NCI-H1694 (cell line): ENCODE measurements at regions not wholly inside any gene's neighbourhood (a gene's known extent, or its start where the extent isn't known, plus 50 kb on each side); places are given as distances from the start of the nearest gene placed in this dataset.

ENCODE experiments used
- DNase-seq: peaks from one replicate; lab custom pipeline; 2025; lab: John Stamatoyannopoulos, UW

DNA sequence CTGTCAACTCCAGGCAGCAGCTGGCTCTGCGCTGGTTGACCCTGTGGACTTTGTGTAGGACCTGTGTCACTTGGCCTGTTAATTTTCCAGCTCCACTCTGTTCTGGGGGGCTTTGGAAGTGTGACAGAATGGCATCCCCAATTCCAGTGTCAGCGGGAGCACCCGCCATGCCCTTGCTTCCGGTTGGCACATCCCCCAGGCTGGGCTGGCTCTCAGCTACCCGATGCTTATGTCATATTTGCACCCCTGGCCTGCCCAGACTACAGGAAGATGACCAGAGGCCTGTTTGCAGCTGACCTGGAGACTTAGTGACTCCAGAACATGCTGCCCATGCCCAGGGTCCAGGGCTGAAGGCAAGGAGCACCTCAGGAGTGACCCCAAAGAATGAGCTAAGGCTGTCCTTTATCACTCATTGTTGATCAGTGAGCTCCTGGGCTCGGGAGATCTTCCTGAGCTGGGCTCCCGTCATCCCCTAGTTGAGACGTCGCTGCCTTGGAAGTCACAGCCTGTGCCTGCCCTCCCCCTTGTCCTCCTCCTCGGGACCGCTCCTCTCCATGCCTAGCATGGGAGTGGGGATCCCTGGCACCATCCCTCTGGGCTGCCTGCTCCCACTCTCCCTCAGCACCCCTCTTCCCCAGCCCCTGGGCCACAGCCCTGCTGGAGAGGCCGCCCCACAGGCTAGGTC lies 163.4 kb upstream of the RTL1 start:
- no peak for DNase-seq

DNA sequence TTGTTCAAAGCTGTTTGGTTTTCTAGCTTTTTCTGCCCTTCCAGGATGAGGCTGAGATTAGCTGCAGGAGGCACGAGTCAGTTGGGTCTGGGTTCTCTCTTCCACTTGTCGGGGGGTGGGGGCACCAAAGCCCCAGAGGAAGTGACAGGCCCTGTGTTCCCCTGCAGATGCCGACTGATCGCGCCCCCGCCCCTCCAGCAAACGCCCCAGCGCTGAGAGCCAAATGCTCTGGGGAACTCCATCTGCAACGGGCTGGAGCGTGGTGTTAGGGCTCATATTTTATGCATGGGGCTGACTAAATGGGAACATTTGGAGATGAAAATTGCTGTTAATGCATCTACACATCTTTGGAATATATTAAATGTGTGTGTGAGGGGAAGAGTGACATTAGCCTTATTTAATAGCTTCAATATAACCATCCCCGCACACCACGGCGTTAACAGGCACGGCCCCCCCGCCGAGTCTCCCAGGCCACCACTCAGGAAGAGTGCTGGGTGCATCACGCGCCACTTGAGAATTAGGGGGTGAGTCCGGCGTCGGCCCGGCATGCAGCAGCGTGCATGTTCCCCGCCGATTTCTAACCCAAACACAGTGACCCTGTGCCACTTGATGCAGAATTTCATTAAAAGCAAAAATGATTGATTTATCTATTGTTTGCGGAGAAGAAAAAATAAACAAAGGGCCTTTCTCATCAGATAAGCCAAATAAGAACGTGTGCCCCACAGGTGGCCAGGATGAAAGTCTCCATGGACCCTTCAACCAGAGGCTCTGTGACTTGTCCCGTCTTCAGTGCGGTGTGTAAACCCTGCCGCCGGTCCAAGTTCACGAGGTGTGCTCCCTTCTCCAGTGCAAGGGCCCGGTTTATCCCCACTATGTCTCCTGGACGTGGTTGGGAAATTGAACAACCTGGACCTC lies 165.0 kb upstream of the RTL1 start:
- DNase-seq = no peak

DNA sequence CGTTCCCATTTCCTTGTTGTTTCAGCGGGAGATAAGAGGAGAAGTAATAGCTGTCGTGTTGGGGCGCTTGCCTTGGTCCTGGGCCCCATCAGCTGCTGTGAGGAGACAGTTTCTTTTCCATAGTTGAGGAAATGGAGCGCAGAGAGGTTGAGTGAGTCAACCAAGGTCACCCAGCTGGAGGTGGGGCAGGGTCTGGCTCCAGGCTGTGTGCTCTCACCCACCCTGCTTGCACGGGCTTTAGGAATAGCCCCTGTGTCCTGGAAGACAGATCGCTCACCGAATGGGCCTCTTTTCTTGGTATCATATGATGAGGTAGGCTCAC lies 165.7 kb upstream of the RTL1 start:
- no peak for DNase-seq

DNA sequence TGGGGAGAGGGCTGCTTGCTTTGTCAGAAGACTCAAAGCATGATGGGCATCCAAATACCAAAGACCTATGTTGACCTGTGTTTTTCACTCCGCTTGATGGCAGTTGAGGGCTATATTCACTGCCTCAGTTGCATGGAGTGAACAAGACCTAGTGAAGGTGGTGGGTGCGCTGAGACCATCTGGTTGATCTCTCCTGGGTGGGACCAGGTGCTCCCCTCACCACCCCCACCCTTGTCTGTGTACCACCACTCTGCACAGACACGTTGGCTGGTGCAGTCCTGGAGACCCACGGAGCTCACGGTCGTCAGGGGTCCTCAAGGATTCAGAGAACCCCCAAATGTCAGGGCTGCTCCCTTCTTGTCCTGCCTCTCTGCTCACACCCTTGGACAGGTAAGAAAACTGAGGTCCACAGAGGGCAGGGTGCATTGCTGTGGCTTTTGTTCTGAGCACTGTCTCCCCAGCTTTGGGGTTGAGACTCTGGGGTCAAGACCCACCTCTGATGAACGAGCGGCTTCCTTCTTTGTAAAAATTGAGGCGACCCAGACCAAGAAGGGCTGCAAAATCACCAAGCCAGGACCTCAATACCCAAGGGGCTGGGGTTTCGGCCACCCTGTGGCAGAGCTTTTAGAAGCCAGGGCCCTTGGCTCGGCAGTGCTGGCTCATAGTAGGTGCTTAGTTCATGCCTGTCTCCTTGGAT lies 166.3 kb upstream of the RTL1 start:
- DNase-seq = no peak

DNA sequence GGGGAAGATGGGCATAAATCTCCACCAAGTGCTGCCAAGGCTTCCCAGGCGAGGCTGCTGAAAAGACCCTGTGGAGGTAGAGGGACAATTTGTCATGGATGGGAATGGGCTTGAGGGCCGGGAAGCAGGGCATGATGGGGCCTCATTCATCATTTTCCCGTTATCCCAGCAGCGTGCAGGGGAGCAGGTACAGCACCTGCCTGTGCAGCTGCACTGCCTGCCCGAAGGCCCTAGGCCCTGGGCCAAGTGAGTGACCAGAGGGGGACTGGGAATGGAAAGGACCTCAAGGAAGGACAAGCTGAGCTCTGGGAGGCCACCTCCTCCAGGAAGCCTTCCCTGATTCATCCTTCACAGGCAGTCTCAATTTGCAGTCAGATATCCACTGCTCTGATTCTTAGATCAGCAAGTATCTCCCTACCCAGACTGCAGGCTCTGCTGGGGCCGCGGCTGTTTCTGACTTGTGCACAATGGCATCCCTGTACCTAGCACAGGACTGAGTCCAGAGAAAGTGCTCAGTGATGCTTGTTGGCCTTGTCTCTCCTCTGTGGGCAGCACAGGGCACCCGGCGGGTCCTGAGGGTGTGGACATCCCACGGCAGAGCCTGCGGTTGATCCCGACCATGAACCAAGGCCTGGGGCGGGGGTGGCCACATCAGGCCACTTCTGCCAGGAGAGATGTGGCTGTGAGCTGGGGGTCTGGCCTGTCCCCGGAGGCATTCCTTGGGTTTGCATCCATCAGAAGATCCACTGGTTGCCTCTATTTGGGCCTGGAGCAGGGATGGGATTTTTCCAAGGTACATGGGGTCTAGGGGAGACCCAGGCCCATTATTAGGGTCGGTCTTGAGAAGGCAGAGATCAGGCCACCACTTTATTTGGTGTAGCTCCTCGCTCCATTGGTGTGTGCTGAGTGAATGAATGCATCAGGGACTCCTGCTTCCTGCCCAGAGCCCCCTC lies 167.3 kb upstream of the RTL1 start:
- no peak for DNase-seq

DNA sequence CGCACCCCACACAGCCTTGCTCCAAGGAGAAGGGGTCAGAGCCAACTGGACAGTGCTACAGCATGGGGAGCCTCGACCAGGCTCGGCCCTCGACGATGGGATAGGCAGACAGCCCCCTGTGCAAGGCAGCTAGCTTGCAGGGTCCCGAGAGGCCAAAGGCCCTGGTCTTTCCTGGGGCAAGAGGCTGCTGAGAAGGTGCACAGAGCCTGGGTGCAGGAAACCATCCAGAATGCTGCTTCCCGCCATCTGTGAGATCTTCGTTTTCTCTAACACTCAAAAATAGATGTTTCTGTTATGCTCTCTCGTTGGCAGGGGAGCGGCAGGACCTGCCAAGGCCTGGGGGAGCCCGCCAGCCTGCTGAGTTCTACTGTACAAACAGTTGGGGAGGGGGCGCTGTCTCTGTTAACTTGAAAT lies 168.0 kb upstream of the RTL1 start:
- peak; percentile 75 for DNase-seq

DNA sequence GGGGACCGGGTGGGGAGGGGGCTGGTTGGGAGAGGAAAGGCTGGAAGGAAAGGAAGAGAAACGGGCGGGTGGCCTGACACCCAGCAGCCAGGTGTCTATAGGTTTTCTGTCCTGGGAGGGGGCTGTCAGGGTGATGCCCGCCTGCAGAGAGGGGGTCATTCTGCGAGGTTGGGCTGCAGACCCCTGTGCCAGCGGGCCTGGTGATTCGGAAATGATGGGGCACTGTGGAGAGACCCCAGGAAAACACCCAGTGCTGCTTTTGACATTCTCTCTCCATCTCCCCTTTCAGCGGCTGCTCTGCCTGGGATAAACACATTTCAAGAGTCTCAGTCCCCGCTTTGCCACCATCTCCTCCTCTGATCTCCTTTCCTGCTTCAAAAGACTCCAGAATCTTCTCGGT lies 168.5 kb upstream of the RTL1 start:
- DNase-seq = no peak

DNA sequence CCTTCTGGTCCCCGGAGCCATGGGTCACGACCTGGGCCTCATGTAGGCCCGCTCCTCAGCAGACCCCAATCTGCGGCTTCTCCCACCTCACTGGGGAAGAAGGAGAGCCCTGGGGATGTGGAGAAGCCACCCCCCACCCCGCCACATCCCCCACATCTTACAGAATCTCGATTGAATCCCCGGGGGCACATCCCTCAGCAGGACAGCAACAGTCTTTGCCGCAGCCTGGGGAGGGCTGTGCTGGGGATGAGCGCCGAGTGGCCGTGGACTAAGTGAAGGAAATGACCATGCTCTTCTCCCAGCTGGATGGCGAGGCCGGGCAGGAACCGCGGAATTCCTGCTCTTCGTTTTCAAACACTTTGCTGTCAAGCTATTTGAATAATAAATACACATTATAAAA lies 169.0 kb upstream of the RTL1 start:
- no peak for DNase-seq

DNA sequence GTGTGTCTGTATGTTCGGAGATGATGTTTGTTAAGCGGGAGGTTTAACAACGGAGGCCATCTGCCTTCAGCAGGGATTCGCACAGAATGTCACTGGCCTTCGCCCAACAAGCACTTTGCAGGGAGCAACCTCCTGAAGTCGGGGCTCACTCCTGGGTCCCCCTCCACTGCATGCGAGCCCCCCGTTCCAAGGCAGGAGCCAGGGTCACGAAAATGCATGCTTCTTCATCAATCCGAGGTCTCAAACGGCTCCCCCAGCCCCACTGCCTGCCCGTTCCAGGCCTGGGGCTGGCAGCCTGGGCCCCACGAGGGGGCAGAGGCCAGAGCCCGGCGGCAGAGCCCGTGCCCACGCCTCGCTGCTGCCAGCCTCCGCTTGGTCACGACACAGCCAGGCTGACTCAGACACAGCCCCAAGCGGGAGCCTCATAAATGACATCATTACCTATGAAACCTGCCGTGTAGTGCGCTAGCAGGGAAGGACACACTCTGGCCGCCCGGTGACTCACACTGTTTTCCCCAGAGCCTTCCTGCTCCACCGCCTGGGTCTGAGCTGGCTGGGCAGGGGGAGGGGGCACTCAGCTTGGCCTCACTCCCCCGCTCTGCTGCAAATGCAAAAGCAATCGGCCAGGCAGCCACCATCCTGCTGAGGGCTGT lies 169.5 kb upstream of the RTL1 start:
- peak; percentile 84 for DNase-seq

DNA sequence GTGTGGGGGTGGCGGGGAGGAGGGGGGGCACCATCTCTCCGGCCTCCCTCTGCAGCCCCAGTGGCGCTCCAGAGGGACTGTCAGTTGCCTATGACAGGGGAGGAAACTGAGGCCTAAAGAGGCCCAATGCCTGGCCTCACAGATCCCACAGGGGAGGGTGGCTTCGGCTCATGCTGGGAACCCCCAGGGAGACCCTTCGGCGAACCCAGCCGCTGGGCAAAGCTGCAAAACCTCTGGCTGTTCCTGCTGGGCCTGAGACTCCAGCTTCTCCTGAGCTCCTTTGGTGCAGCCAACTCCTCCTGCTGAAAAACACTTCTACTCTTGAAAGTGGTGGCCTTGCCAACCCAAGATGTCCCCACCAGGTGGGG lies 170.1 kb upstream of the RTL1 start:
- DNase-seq = no peak

DNA sequence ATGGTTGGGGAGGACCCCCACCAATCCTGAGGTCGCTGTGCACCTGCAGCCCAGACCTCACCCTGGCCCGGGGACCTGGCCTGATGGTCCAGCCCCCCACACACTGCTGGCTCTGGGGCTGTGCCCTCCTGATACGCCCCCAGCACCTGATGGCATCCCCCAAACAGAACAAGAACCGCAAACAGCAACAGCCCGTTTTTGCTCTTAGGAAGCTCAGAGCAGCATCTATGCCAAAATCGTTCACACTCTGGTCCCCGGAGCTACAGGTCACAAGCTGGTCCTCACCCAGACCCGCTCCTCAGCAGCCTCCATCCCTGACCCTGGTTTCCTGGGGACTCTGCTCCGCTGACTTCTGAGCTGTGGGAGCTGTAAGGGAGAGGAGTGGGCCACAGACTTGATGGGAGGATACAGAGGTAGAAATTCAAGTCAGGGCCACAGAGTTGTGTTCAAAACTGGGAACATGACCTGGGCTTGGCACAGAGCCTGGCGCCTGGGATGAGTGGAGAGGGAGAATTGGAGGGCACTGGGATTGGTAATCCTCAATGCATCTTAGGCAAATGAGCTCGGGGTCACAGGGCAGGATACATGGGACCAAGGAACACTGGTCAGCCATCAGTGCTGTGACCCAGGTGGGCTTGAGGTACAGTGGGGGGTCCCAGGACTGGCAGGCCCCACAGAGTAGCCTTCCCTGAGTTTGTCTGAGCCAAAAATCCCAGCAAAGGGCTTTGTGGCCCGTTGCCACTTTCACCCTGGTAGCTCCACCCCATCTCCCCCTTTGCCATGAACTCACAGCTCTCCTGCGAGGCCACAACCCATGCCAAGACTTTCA lies 170.9 kb upstream of the RTL1 start:
- DNase-seq = no peak

DNA sequence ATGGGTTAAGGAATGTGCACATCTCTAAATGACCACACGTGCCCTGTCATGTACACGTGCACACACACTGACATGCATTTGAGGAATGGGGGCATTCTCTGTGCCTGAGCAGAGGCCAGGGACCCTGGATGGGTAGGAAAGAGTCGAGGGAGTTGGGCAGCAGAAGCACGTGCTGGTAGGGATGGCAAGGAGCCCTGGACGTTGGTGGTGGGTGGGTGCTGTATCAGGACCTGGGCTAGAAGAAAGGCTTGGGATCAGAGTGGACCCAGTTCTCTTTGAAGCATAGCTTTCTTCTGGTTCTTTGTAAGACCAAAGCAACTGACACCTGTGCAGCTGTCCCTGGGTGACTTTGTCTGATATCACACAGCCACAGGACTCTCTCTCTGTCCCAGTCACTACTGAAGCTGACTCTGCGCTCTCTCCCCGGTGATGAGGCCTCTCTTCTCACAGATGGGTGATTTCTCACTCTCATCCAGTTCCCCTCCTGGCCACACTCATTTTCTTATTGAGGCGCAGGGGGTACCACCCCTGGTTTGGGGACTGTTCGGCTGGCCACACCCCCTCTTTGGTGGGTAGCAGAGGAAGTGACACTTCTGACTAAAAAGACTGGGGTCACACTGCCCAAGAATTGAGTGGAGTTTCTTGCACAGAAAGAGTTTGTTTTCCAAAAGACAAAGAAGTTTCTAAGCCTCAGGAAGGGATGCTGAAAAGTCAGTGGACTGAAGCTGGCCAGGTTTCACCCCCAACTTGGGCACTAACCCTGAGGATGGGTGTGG lies 171.7 kb upstream of the RTL1 start:
- DNase-seq = no peak

DNA sequence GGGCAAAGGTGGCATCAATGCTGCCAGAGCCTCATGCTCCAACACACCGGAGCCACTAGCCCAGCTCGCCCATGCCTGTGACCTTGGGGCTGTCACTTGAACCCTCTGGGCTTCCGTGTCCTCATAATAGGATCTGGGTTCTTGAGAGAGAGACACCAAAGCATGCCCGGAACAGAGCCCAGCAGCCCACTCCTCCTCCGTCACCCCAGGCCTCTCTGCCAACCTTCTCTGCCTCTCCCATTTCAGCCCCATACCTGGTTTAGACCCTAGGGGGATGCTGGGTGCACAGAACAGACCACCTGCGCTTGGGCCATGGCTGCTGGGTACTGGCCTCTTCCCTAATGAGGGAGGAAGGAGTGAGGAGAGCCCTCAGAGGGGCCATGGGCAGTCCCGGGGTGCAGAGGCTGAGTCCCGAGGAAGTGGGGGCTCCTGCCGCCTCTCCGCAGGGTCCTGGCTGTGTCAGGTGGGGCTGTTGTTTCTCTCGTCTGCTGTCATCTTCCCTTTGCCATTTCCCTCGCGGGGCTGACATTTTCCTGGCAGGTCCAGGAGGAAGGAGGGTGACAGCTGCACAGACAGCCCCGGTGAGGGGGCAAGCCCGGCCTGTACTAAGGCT lies 172.4 kb upstream of the RTL1 start:
- no peak for DNase-seq

DNA sequence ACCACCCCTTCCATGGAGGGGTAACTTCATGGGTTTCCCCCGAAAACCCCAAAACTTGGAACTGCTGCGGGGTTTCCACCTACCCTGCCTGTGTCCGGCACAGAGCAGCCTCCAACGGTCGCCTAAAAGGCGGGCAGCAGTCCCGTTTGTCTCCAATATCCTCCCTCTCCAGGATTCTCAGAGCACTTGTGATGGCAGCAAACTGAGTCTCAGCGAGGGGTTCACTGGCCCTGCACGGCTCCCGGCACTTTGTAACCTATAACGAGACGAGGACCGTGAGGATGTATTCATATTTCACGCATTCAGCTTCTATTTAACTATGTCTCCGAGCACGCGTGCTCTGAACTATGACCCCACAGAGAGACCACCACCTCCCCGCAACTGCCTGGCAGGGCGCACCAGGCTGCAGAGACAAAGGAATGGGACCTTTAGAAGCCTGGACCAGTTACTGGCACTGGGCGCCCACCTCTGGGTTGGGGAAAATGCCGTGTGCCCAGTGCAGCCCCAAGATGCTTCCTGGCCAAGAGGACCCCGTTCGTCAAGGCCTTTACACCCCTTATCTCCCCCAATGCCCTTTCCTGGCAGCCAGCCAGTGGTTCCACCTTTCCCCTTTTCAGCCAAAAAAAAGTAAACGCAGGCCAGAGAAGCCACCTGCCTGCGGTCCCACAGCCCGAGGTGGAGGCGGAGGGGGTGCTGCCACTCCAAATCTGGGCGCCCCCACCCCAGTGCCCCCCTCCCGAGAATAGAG lies 173.1 kb upstream of the RTL1 start:
- DNase-seq = no peak

DNA sequence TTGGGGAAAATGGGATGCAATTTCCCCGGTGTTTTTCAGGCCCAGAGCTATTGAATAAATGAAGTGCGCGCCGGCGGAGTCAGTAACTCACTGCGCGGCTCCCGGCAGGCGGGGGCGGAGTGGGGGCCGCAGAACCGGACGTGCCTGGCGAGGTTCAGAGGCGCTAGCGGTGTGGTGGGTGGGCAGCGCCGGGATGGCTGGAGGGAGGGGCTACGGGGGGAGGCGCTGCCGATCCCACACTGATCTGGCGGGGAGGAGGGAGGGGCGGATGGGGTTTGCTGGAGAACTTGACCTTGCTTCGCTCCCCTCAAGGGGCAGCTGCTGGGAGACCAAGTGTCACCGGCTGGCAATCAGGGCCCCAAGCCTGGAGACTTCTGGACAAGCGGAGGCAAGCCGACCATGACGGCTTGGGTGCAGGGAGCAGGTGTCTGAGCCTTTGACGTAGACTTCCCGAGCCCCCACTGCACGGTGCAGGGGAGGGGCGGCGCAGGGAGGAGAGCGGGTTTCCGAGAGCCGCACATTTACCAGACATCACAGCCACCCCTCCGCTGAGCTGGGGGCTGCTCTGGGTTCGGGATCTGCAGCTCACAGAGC lies 174.1 kb upstream of the RTL1 start:
- DNase-seq = no peak

DNA sequence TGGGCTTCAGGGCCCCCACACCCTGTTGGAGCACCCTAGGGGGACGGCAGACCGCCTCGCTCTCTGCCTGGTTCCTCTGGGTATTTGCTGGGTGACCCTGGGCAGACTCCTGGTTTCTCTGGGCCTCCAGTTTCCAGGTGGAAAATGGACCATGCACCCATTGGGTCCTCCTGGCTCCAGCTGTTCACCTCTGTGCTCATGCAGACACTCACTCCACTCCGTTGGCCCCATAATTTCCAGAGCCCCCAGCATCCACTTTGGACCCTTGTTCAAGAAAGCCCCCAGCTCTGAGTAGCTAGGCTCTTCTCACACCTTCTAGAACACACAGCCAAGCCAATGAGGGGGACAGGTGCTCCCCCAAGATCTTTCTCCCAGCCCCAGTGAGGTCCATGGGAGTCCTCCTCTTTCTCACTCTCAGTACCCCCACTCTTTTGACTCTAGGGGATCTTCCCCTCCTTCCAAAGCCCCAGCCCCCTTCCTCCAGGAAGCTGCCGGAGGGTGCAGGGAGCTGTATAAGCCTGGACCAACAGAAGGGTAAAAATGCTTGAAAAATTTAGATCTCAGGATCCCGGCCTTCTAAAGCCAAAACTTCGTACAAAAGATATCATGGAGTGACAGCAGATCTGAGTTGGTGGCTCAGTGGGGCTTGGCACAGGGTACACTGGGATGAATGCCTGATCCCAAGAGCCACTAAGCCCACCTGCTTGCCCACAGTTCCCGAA lies 174.8 kb upstream of the RTL1 start:
- no peak for DNase-seq

DNA sequence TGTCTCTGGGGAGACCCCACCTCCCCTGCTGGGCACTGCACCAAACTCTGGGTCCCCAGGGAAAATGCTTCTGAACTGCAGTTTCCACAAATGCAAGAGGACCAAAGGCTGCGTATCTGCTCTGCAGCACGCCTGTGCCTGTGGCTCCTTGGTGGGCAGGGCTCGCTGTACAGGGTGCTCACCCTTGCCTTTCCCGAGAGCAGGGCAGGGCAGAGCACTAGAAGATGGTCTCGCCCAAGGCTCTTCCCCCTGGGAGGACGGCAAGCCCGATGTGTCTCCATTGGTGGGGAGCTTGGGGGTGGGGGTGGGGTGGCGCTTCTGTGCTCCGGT lies 175.3 kb upstream of the RTL1 start:
- DNase-seq = no peak
